Upper lobe of left lung (tissue), 4 donors: ENCODE measurements at regions not wholly inside any gene's neighbourhood (a gene's known extent, or its start where the extent isn't known, plus 50 kb on each side); places are given as distances from the start of the nearest gene placed in this dataset.

Source experiments
- POLR2A ChIP-seq, 4 donors: fragments of 450-650 bp; IDR thresholded peaks; one replicate each; pipeline ENCODE4 v1.5.1; 2016 to 2017; ENCODE audit warnings: antibody characterized with exemption in 4 of 4, mild to moderate bottlenecking in 2 of 4
- POLR2AphosphoS5 ChIP-seq, 2 donors: sonication (generic); formaldehyde crosslinking; IDR thresholded peaks; one replicate each; pipeline ENCODE4 v1.5.1; 2017; ENCODE audit warnings: antibody characterized with exemption in 2 of 2
- TF ChIP-seq, protein P1 (sequence below), 6 experiments: fragments of 450-650 bp in 4 of 6; fragments of 200-600 bp in 2 of 6; sonication (generic) in 2 of 6; IDR thresholded peaks; one replicate each; pipeline ENCODE4 v1.5.1; 2016 to 2019; ENCODE audit warnings: antibody characterized with exemption in 6 of 6

DNA sequence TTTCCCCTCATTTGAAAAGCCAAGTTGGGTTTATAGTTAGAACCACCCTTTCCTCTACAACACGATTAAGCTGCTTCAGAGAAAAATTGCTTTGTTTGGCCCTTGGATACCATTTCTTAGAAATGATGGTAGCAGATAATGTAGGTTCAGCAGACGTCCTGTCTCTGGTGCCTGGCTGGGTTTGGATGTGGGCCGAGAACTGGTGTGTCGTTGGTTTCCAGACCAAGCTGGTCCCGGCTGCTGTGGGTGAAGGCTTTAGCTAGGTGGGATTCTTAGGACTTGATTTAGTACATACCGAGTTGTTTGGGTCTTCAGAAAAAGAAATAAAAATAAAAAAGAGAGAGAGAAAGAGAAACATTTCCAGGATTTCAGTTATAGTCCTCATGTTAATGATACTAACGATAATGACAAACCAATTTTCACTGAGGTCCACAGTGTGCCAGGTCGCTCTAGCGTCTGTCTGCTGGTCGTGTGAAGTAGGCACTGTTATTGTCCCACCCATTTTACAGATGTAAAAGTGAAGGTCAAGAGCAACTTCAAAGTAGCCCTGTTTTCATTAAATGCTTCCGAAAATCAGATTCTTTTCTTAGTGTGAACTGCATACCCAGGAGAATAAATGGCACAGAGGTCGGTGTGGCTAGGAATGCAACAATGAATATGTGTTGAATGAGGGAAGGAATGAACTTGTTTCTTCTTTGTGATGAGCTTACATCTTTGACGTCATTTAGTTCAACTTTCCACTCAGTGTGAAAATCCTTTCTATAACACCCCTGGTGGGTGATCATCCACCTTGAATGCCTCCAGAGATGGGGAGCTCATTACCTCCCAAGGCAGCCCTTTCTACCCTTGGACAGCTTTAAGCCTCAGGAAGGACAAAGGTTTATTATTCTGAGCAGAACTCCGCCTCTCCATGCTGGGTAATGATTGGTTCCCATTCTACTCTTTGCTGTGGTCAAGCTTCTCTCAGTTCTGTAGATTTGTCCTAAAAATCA, 115.9 kb downstream of the INHBB start:
- TF ChIP-seq, protein P1, sequence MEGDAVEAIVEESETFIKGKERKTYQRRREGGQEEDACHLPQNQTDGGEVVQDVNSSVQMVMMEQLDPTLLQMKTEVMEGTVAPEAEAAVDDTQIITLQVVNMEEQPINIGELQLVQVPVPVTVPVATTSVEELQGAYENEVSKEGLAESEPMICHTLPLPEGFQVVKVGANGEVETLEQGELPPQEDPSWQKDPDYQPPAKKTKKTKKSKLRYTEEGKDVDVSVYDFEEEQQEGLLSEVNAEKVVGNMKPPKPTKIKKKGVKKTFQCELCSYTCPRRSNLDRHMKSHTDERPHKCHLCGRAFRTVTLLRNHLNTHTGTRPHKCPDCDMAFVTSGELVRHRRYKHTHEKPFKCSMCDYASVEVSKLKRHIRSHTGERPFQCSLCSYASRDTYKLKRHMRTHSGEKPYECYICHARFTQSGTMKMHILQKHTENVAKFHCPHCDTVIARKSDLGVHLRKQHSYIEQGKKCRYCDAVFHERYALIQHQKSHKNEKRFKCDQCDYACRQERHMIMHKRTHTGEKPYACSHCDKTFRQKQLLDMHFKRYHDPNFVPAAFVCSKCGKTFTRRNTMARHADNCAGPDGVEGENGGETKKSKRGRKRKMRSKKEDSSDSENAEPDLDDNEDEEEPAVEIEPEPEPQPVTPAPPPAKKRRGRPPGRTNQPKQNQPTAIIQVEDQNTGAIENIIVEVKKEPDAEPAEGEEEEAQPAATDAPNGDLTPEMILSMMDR (IDR thresholded peaks at IDR 0.05): no peak
- TF ChIP-seq POLR2AphosphoS5 (IDR thresholded peaks at IDR 0.05): no peak
- TF ChIP-seq POLR2A (IDR thresholded peaks at IDR 0.05): no peak
